Stimulated activated CD4-positive, alpha-beta T cell treated with anti-CD3 and anti-CD28 coated beads, Interleukin-15, amount 100 ng/mL, for 48 hours (primary cell): ENCODE measurements at regions not wholly inside any gene's neighbourhood (a gene's known extent, or its start where the extent isn't known, plus 50 kb on each side); places are given as distances from the start of the nearest gene placed in this dataset.
"Not testable (repeated sequence)": the region's sequence is repeated elsewhere in the genome, so short reads cannot be mapped to it uniquely, and the experiment has no call there.

Experiments
- DNase-seq, 2 donors: peaks; one replicate each; pipeline ENCODE4 v3.0.0-alpha.2; 2020; ENCODE audit warnings: low read depth in 2 of 2

DNA sequence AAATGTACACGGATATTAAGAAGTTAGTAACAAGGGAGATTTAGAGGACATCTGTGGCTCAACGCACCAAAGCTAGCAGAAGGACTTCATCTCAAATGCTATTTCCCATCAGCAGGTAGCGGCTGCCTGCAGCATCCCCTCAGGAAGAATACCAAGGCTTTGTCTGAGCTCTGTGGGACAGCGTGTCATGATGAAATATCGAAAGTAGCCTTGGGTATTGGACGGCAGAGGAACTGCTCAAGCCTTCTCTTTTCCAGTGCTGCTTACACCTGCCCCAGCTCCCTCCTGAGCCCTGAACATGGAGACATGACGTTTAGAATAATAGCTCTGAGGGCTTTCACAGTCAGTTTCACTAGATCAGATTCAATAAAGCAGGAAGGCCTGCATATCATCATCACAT, 241.6 kb downstream of the SUCLG1 start:
- no peak for DNase-seq

GRCh38 chr2:84214455-84214854, 244.6 kb downstream of the SUCLG1 start:
- no peak for DNase-seq

- no peak for DNase-seq
These were observed 246.3 kb downstream of the SUCLG1 start for GRCh38 chr2:84212611-84213314.

DNA sequence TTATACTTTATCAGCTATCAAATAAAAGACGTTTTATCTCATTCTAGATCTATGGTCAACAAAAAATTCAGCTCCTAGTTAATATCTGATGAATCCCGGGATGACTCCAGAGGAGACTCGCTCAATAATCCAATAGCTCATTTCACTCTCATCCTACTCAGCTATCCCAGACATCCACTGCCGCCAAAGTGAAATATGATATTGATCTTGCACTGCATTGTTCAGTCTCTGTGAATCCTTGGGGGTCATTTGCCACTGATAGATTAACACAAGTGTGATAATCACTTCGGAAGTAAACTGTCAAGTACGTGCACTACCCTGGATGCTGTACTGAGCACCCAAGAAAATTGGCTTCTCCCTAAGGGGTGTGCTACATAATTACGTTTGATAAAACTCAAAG, 249.1 kb downstream of the SUCLG1 start:
- DNase-seq = no peak

GRCh38 chr2:84204995-84205394, 254.1 kb downstream of the SUCLG1 start:
- no peak for DNase-seq

GRCh38 chr2:84202166-84202565, 256.9 kb downstream of the SUCLG1 start:
- DNase-seq = no peak

DNA sequence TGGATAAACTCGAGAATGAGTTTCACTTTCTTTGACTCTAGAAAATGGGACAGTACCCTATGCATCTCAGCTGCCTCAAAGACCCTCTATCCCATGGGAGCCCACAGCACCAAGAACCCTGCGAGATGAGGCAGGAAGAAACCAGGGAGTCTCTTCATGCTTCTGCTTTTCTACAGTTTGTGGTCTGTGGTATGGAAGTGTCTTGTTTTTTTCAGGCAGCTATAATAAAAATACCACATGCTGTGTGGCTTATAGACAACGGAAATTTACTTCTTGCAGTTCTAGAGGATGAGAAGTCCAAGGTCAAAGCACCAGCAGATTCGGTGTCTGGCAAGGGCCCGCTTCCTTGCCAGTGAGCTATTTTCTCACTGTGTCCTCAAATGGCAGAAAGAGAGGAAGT, 257.9 kb downstream of the SUCLG1 start:
- no peak for DNase-seq

GRCh38 chr2:84197901-84198300, 261.2 kb downstream of the SUCLG1 start:
- no peak for DNase-seq

- DNase-seq = no peak
These were observed 264.0 kb downstream of the SUCLG1 start for GRCh38 chr2:84194949-84195644.

- no peak for DNase-seq
These were observed 264.9 kb downstream of the SUCLG1 start for GRCh38 chr2:84194181-84194580.

- DNase-seq = no peak
These were observed 271.8 kb downstream of the SUCLG1 start for GRCh38 chr2:84187258-84187657.

DNA sequence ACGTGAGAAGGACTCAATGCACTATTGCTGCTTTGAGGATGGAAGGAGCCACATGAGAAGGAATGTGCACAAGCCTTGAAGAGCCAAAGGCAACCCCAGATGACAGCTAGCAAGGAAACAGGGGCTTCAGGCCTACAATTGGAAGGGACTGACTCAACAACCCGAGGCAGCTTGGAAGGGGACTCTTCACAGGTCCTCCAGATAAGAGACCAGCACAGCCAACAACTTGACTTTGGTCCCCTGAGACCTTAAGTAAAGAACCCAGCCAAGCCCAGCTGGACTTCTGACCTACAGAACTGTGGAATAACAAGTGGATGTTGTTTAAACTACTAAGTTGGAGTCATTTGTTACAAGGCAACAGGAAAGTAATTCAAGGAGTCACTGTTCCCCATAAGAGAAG, 277.2 kb downstream of the SUCLG1 start:
- DNase-seq = no peak

DNA sequence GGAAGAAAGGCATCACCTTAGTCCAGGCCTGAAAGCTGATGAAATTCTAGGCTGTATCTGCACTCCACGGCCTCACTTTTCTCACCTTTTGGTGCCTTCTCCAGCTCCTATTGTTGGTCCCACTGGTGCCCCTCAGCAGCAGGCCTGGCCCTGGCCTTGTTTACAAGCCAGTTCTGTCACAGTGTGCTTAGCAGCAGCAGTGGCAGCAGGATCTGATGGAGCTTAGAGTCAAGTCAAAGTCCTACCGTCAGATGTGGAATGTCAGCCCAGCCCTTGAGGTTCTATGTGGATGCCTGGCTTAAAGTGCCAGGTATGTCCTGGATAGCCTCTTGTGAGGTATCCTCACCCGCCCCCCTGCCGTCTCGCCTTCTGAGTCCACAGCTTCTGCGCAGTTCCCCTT, 281.3 kb downstream of the SUCLG1 start:
- no peak for DNase-seq

- no peak for DNase-seq
These were observed 283.1 kb downstream of the SUCLG1 start for GRCh38 chr2:84175970-84176369.

- no peak for DNase-seq
These were observed 283.7 kb downstream of the SUCLG1 start for GRCh38 chr2:84175340-84175739.

DNA sequence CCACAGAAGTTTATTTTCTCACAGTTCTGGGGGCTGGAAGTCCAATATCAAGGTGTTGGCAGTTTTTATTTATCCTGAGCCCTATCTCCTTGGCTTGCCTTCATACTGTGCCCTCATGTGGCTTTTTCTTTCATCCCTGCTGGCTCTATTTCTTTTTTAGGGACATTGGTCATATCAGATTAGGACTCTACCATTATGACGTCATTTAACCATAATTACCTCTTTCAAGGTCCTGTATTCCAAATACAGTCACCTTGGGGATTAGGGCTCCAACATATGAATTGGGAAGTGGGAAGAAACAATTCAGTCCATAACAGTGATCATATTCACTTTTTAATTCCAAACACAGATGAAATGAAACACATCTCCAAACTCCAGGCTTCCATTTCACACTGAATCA, 286.0 kb downstream of the SUCLG1 start:
- DNase-seq = no peak

DNA sequence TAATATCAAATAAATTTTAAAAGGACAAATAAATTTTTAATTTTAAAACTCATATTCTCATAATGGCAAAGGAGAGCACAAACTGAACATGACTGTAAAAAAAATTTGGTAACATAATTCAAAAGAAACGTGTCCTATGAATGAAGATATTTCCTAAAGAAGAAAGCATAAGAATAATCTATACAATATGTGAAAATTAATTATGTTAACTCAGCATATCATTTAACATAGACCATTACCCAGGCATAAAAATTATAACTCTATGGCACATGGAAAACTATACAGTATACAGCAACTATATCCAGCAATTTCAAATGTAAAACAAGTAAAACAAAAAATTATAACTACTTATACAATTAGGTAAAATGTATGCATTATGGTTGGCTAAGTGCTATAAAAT, 288.1 kb downstream of the SUCLG1 start:
- DNase-seq = no peak

DNA sequence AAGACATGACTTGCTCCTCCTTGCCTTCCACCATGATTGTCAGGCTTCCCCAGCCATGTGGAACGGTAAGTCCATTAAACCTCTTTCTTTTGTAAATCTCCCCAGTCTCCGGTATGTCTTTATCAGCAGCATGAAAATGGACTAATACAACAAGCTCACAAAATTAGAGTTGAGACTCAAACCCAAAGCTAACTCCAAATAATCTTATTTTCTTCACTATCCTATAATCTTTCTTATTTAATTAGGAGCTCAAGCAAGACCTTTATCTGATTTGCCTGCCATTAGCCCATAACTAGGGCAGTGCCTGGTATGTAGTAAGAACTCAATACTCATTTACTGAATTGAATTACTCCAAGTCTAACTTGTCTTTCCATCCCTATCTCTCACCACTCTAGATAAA, 289.2 kb downstream of the SUCLG1 start:
- no peak for DNase-seq

DNA sequence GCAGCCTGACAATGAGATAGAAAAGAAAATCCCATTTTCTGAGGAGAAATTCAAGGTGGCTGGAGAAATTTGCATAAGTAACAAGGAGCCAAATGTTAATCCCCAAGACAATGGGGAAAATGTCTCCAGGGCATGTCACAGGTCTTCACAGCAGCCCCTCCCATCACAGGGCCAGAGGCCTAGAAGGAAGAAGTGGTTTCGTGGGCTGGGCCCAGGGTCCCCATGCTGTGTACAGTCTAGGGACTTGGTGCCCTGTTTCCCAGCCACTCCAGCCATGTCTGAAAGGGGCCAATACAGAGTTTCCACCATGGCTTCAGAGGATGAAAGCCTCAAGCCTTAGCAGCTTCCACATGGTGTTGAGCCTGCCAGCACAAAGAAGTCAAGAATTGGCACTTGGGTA, 290.5 kb downstream of the SUCLG1 start:
- not testable (repeated sequence) for DNase-seq

GRCh38 chr2:84165256-84165655, 293.8 kb downstream of the SUCLG1 start:
- DNase-seq = no peak

DNA sequence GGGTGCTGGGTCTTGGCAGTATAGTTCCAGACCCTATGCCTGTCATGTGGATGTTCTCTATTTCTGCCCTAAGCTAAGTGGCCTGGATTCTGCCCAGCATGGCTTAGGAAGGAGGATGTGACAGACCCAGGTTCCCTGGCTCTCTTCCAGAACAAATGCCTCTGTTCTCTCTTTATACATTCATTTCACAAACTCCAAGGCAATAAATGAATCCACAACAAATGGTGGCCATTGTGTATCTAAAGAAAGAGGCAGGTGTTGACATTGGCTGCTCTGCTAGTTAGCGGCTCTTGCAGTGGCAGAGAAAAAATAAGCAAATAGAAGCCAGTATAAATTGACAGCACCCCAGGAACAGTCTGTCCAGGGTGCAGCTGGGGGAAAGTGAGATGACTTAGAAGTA, 298.6 kb downstream of the SUCLG1 start:
- DNase-seq = no peak

- DNase-seq = no peak
These were observed 300.5 kb downstream of the SUCLG1 start for GRCh38 chr2:84158605-84159004.

DNA sequence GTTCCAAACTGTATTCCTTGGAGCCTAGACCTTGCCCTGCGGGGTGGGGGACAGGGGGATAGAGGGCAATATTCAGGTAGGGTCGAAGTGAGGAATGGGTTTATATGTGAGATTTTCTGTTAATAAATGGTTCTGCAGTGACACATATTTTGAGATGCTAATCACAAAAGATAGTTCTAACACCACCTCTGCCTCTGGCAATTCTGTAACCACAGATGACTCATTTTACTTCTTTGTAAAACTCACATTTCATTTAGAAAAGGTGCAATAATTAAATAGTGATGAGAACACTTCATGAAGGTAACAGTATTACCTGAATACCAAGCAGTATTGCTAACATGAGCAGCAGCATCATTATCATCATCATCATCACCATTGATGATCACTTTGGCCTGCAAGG, 306.6 kb downstream of the SUCLG1 start:
- no peak for DNase-seq

GRCh38 chr2:84144345-84144744, 314.7 kb downstream of the SUCLG1 start:
- no peak for DNase-seq
